Osteoblast (primary cell): ENCODE measurements at regions not wholly inside any gene's neighbourhood (a gene's known extent, or its start where the extent isn't known, plus 50 kb on each side); places are given as distances from the start of the nearest gene placed in this dataset.

Experiments
- DNase-seq: peaks from one replicate; pipeline ENCODE4 v3.0.0; 2011; ENCODE audit warnings: low spot score, mixed read lengths; ENCODE audit not compliant: insufficient read length; ENCODE audit errors: missing footprints
- H2AFZ ChIP-seq: 2 replicates; pipeline ENCODE4 v1.6.0; 2011; ENCODE audit warnings: mild to moderate bottlenecking, low read length
- H3K27ac ChIP-seq: 2 replicates; pipeline ENCODE4 v1.5.1; 2011; ENCODE audit warnings: mild to moderate bottlenecking, low read depth, low read length, moderate library complexity
- H3K27me3 ChIP-seq: 2 replicates; pipeline ENCODE4 v1.6.0; 2012; ENCODE audit warnings: mild to moderate bottlenecking, control low read depth, inconsistent platforms, low read length, moderate library complexity; ENCODE audit not compliant: insufficient read depth
- H3K36me3 ChIP-seq: 2 replicates; pipeline ENCODE4 v1.5.1; 2011; ENCODE audit warnings: mild to moderate bottlenecking, low read length, control low read depth, moderate library complexity; ENCODE audit not compliant: insufficient read depth
- H3K4me1 ChIP-seq: 2 replicates; pipeline ENCODE4 v1.5.1; 2011; ENCODE audit warnings: mild to moderate bottlenecking, low read length, control low read depth, moderate library complexity; ENCODE audit not compliant: insufficient read depth
- H3K4me2 ChIP-seq: 2 replicates; pipeline ENCODE4 v1.6.0; 2011; ENCODE audit warnings: mild to moderate bottlenecking, low read length; ENCODE audit not compliant: insufficient read depth
- H3K4me3 ChIP-seq: fragments of 200-600 bp; sonication (generic); 3 replicates; pipeline ENCODE4 v1.5.1; 2012; ENCODE audit warnings: mild to moderate bottlenecking, low read length, inconsistent platforms; ENCODE audit not compliant: insufficient read depth
- H3K79me2 ChIP-seq: 2 replicates; pipeline ENCODE4 v1.6.0; 2012; ENCODE audit warnings: mild to moderate bottlenecking, low read length, control low read depth, inconsistent platforms; ENCODE audit not compliant: insufficient read depth
- H3K9me3 ChIP-seq: 2 replicates; pipeline ENCODE4 v1.5.1; 2011; ENCODE audit warnings: low read depth, low read length, control low read depth
- H4K20me1 ChIP-seq: 2 replicates; pipeline ENCODE4 v1.6.0; 2012; ENCODE audit warnings: mild to moderate bottlenecking, low read length, control low read depth; ENCODE audit not compliant: insufficient read depth
- TF ChIP-seq, protein P1 (sequence below): IDR thresholded peaks from 2 replicates; pipeline ENCODE4 v1.5.1; 2011; ENCODE audit warnings: mild to moderate bottlenecking, low read depth, low read length, moderate library complexity; ENCODE audit errors: extremely low read depth

DNA sequence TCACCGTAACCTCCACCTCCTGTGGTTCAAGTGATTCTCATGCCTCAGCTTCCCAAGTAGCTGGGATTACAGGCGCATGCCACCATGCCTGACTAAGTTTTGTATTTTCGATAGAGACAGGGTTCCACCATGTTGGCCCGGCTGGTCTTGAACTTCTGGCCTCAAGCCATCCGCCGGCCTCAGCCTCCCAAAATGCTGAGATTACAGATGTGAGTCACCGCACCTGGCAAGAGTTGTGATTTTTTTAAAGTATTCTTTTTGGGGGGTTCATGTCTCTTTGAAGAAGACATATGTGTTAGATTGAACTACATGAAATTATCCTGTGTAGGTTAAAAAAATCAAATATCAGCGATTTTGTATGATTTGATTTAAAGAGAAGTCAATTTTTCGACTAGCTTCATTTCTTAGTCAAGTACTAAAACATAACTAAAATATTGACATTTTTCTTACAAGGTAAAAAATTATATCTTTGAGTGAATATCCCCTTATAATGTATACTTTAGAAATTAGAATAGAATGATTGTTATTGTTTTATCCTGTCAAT, 60.3 kb upstream of the ANTXR2 start:
- TF ChIP-seq, protein P1, sequence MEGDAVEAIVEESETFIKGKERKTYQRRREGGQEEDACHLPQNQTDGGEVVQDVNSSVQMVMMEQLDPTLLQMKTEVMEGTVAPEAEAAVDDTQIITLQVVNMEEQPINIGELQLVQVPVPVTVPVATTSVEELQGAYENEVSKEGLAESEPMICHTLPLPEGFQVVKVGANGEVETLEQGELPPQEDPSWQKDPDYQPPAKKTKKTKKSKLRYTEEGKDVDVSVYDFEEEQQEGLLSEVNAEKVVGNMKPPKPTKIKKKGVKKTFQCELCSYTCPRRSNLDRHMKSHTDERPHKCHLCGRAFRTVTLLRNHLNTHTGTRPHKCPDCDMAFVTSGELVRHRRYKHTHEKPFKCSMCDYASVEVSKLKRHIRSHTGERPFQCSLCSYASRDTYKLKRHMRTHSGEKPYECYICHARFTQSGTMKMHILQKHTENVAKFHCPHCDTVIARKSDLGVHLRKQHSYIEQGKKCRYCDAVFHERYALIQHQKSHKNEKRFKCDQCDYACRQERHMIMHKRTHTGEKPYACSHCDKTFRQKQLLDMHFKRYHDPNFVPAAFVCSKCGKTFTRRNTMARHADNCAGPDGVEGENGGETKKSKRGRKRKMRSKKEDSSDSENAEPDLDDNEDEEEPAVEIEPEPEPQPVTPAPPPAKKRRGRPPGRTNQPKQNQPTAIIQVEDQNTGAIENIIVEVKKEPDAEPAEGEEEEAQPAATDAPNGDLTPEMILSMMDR: no peak
- no peaks in the 10 kb centered on the region for H4K20me1 ChIP-seq
- H3K27ac ChIP-seq: no peak overlapping the region
- no peak for DNase-seq
- peaks cover 5% of the 10 kb centered on the region for H3K4me1 ChIP-seq
- H3K36me3 ChIP-seq: no peaks in the 10 kb centered on the region
- no peak overlapping the region for H3K4me2 ChIP-seq
- H3K9me3 ChIP-seq: no peaks in the 10 kb centered on the region
- no peaks in the 10 kb centered on the region for H3K27me3 ChIP-seq
- no peaks in the 10 kb centered on the region for H3K79me2 ChIP-seq
- no peak overlapping the region for H2AFZ ChIP-seq
- no peak overlapping the region for H3K4me3 ChIP-seq

DNA sequence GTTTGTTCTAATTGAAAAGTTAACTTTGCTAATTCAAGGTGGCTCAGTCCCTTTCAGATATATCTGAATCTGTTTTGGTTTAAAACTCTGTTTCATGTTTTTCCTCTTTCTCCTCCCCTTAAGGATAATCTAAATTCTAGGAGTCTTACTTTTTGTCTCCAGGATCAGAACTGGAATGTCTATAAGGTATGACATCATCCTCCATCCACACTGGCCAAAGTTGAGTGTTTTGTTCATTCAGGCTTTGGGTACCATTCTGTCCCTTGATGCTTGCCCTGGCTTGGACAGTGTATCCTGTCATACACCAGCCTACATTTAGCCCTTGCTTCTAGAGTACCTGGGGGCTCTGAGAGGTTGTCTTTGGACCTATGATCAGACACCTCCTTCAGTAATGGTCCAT, 56.8 kb upstream of the ANTXR2 start:
- Histone ChIP-seq H2AFZ (no peak overlapping the region), H3K27ac (no peak overlapping the region), H3K27me3 (no peaks in the 10 kb centered on the region), H3K4me2 (no peak overlapping the region), H3K4me3 (no peak overlapping the region), H3K36me3 (no peaks in the 10 kb centered on the region), H3K79me2 (no peaks in the 10 kb centered on the region), H3K9me3 (no peaks in the 10 kb centered on the region), H3K4me1 (peaks cover 26% of the 10 kb centered on the region), H4K20me1 (no peaks in the 10 kb centered on the region)
- no peak for DNase-seq
- TF ChIP-seq, protein P1: no peak

DNA sequence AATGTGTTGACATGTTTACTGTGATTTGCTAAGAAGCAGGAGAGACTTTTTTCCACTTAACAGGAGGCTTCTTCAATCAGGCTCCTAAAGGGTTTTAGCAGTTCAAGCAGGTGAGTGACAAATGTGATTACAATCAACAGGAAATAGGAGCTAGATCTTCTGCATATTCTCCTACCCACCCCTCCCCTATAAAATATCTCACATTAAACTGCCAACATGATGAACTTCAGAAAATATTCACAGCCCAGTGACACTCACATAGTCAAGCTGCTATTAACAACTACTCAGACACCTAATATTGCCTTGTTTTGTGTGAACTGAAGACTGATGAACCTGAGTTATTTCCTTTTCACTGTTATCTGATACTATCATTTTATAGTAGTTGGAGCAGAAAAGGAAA, 55.9 kb upstream of the ANTXR2 start:
- Histone ChIP-seq H3K27me3 (no peaks in the 10 kb centered on the region), H2AFZ (no peak overlapping the region), H3K27ac (no peak overlapping the region), H3K4me1 (peaks cover 26% of the 10 kb centered on the region), H3K4me3 (no peak overlapping the region), H4K20me1 (no peaks in the 10 kb centered on the region), H3K36me3 (no peaks in the 10 kb centered on the region), H3K79me2 (no peaks in the 10 kb centered on the region), H3K9me3 (no peaks in the 10 kb centered on the region), H3K4me2 (no peak overlapping the region)
- DNase-seq: no peak
- TF ChIP-seq, protein P1: no peak

DNA sequence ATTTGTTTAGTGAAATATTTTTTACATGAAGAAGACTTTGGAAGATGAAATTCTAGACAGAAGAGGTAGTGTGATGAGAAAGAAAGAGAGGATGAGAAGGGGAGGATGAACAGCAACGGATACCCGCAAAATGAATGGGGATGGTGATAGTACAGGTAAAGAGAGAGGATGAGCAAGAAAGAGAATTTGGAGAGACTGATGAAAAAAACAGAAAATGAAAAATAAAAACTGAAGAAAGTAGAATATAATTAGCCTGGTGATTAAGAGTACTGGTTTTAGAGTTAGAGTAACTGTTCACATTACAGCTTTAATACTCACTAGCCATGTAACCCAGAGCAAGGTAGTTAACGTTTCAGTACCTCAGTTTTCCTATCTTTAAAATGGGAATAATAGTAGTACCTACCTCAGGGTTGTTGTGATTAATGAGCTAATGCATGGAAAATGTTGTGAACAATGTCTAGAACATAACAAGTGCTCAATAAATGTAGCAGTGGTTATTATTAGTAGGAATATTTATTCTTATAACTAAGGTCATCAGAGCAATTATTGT, 54.9 kb upstream of the ANTXR2 start:
- DNase-seq: no peak
- no peaks in the 10 kb centered on the region for H3K79me2 ChIP-seq
- no peaks in the 10 kb centered on the region for H3K36me3 ChIP-seq
- H4K20me1 ChIP-seq: no peaks in the 10 kb centered on the region
- TF ChIP-seq, protein P1: no peak
- peak overlapping the region; percentile 3 for H3K27ac ChIP-seq
- no peak overlapping the region for H3K4me2 ChIP-seq
- no peak overlapping the region for H3K4me3 ChIP-seq
- H3K27me3 ChIP-seq: no peaks in the 10 kb centered on the region
- no peaks in the 10 kb centered on the region for H3K9me3 ChIP-seq
- peaks cover 26% of the 10 kb centered on the region for H3K4me1 ChIP-seq
- no peak overlapping the region for H2AFZ ChIP-seq
